Sigmoid colon (tissue), 6 donors: ENCODE measurements at regions not wholly inside any gene's neighbourhood (a gene's known extent, or its start where the extent isn't known, plus 50 kb on each side); places are given as distances from the start of the nearest gene placed in this dataset.

Experiments
- DNase-seq: peaks from one replicate; pipeline ENCODE4 v3.0.0-alpha.2; 2019
- H3K27ac ChIP-seq, 4 donors: fragments of 200-600 bp; sonication (generic); one replicate each; pipeline ENCODE4 v1.5.1; 2016 to 2019; ENCODE audit warnings: mild to moderate bottlenecking in 1 of 4
- H3K27me3 ChIP-seq, 3 donors: fragments of 200-600 bp; sonication (generic); one replicate each; pipeline ENCODE4 v1.5.1; 2019; ENCODE audit warnings: mild to moderate bottlenecking in 1 of 3
- H3K36me3 ChIP-seq, 4 donors: fragments of 200-600 bp; sonication (generic); one replicate each; pipeline ENCODE4 v1.5.1; 2016 to 2019
- H3K4me1 ChIP-seq, 4 donors: fragments of 200-600 bp; sonication (generic); one replicate each; pipeline ENCODE4 v1.5.1; 2017 to 2019
- H3K4me3 ChIP-seq, 4 donors: fragments of 200-600 bp; sonication (generic); one replicate each; pipeline ENCODE4 v1.5.1; 2017 to 2019; ENCODE audit warnings: mild to moderate bottlenecking in 2 of 4, moderate library complexity in 1 of 4
- H3K9me3 ChIP-seq, 4 donors: fragments of 200-600 bp in 3 of 4; sonication (generic) in 3 of 4; one replicate each; pipeline versions ENCODE4 v1.5.1 to v1.6.1; 2013 to 2019
- CTCF ChIP-seq, 4 experiments: fragments of 450-650 bp in 3 of 4; fragments of 200-600 bp in 1 of 4; IDR thresholded peaks; one replicate each; pipeline ENCODE4 v1.5.1; 2016 to 2019; ENCODE audit warnings: antibody characterized with exemption in 4 of 4, mild to moderate bottlenecking in 3 of 4, moderate library complexity in 2 of 4
- EP300 ChIP-seq, 4 donors: sonication (generic); formaldehyde crosslinking; IDR thresholded peaks; one replicate each; pipeline ENCODE4 v1.6.1; 2017; ENCODE audit warnings: antibody characterized with exemption in 4 of 4
- POLR2A ChIP-seq, 2 donors: fragments of 450-650 bp; IDR thresholded peaks; one replicate each; pipeline ENCODE4 v1.6.1; 2016; ENCODE audit warnings: antibody characterized with exemption in 2 of 2, mild to moderate bottlenecking in 2 of 2, moderate library complexity in 2 of 2
- POLR2AphosphoS5 ChIP-seq, 4 donors: sonication (generic); formaldehyde crosslinking; IDR thresholded peaks; one replicate each; pipeline ENCODE4 v1.6.1; 2017; ENCODE audit warnings: antibody characterized with exemption in 4 of 4
- WGBS, 2 donors: extraction: QIAGEN DNeasy Blood & Tissue Kit; methylation state at CpG; one replicate each; pipeline ENCODE4 v1.1.7; 2013; 5-methylcytosine and 5-hydroxymethylcytosine counted together
- intact Hi-C: fragments of 100-400 bp; cut with DNase I; formaldehyde crosslinking; loops from one replicate; pipeline ENCODE4 v1.15.1; 2023
- donor health status: healthy with polysubstance abuse.
- donor health status: healthy.

- intact Hi-C loops = no loop called here
- Histone ChIP-seq H3K4me1 (peaks cover 0 to 9% (median 5%) of the 10 kb centered on the region in 4 donors), H3K36me3 (peaks cover 0 to 4% (median 0%) of the 10 kb centered on the region in 4 donors), H3K27ac (no peak overlapping the region), H3K4me3 (no peak overlapping the region), H3K9me3 (no peaks in the 10 kb centered on the region), H3K27me3 (no peaks in the 10 kb centered on the region)
- no peak for DNase-seq
- TF ChIP-seq POLR2AphosphoS5 (IDR thresholded peaks at IDR 0.05) (no peak), POLR2A (IDR thresholded peaks at IDR 0.05) (no peak), EP300 (IDR thresholded peaks at IDR 0.05) (no peak), CTCF (IDR thresholded peaks at IDR 0.05) (no peak)
- 66 to 78% methylated on average over 1 of the region's 1 CpG for WGBS, 2 donors
These were observed 55.1 kb upstream of the STARD13 start for GRCh38 chr13:33340631-33341030.

GRCh38 chr13:33341861-33342452 lies 56.4 kb upstream of the STARD13 start:
- Histone ChIP-seq H3K27ac (no peak overlapping the region), H3K36me3 (no peaks in the 10 kb centered on the region), H3K27me3 (no peaks in the 10 kb centered on the region), H3K9me3 (no peaks in the 10 kb centered on the region), H3K4me1 (peaks cover 0 to 9% (median 7%) of the 10 kb centered on the region in 4 donors), H3K4me3 (no peak overlapping the region)
- intact Hi-C loops = no loop called here
- WGBS, 2 donors = 83 to 87% methylated on average over 5 of the region's 5 CpGs
- DNase-seq = no peak
- TF ChIP-seq CTCF (IDR thresholded peaks at IDR 0.05) = no peak
- no peak for TF ChIP-seq POLR2AphosphoS5 (IDR thresholded peaks at IDR 0.05)
- no peak for TF ChIP-seq EP300 (IDR thresholded peaks at IDR 0.05)

GRCh38 chr13:33345842-33346241 lies 60.3 kb upstream of the STARD13 start:
- intact Hi-C loops = no loop called here
- no peak for DNase-seq
- TF ChIP-seq POLR2A (IDR thresholded peaks at IDR 0.05) (no peak), POLR2AphosphoS5 (IDR thresholded peaks at IDR 0.05) (no peak), CTCF (IDR thresholded peaks at IDR 0.05) (no peak), EP300 (IDR thresholded peaks at IDR 0.05) (no peak)
- no peaks in the 10 kb centered on the region for H3K36me3 ChIP-seq
- H3K27me3 ChIP-seq = no peaks in the 10 kb centered on the region
- 85% methylated on average over 2 of the region's 2 CpGs for WGBS, 2 donors
- no peaks in the 10 kb centered on the region for H3K9me3 ChIP-seq
- no peak overlapping the region for H3K4me3 ChIP-seq
- no peak overlapping the region for H3K27ac ChIP-seq
- peaks cover 0 to 38% (median 28%) of the 10 kb centered on the region in 4 donors for H3K4me1 ChIP-seq

GRCh38 chr13:33347861-33348260 lies 62.3 kb upstream of the STARD13 start:
- Histone ChIP-seq H3K27me3 (no peaks in the 10 kb centered on the region), H3K4me1 (peaks cover 0 to 44% (median 25%) of the 10 kb centered on the region in 4 donors), H3K36me3 (no peaks in the 10 kb centered on the region), H3K4me3 (peak overlapping the region in 2 of 4 donors; percentile 73 to 81), H3K27ac (peak overlapping the region in 3 of 4 donors; percentile 92 to 96 (median 94)), H3K9me3 (no peaks in the 10 kb centered on the region)
- no peak for TF ChIP-seq CTCF (IDR thresholded peaks at IDR 0.05)
- 92 to 94% methylated on average over 4 of the region's 4 CpGs for WGBS, 2 donors
- no peak for DNase-seq
- intact Hi-C loops = no loop called here

- Histone ChIP-seq H3K9me3 (no peaks in the 10 kb centered on the region), H3K4me1 (peaks cover 0 to 44% (median 25%) of the 10 kb centered on the region in 4 donors), H3K4me3 (peak overlapping the region in 2 of 4 donors; percentile 73 to 81), H3K27ac (peak overlapping the region in 3 of 4 donors; percentile 92 to 96 (median 94)), H3K27me3 (no peaks in the 10 kb centered on the region), H3K36me3 (no peaks in the 10 kb centered on the region)
- 65 to 67% methylated on average over 2 of the region's 2 CpGs for WGBS, 2 donors
- no peak for TF ChIP-seq CTCF (IDR thresholded peaks at IDR 0.05)
- TF ChIP-seq POLR2AphosphoS5 (IDR thresholded peaks at IDR 0.05) = no peak
- TF ChIP-seq POLR2A (IDR thresholded peaks at IDR 0.05) = no peak
- intact Hi-C loops = no loop called here
- no peak for DNase-seq
These were observed 62.8 kb upstream of the STARD13 start for GRCh38 chr13:33348366-33348765.
